ENCODE measurements at regions not wholly inside any gene's neighbourhood (a gene's known extent, or its start where the extent isn't known, plus 50 kb on each side); places are given as distances from the start of the nearest gene placed in this dataset.

GRCh38 chr3:166456286-166456685 is 619.1 kb upstream of the BCHE start:
- no peak for TF ChIP-seq CTCF (IDR thresholded peaks at IDR 0.05)
- no peak for TF ChIP-seq POLR2A (IDR thresholded peaks at IDR 0.05)
- no peak for TF ChIP-seq POLR2AphosphoS5 (IDR thresholded peaks at IDR 0.05)

All from breast epithelium (tissue), 3 donors.